HEK293T (cell line): ENCODE measurements at regions not wholly inside any gene's neighbourhood (a gene's known extent, or its start where the extent isn't known, plus 50 kb on each side); places are given as distances from the start of the nearest gene placed in this dataset.

Experiments used
- CTCF ChIA-PET: fragments of 350-600 bp; formaldehyde crosslinking; extraction: SDS; loops from one replicate; lab custom pipeline; 2021; ENCODE audit warnings: antibody characterized with exemption, inconsistent platforms; lab: Yijun Ruan, JAX
- POLR2A ChIA-PET: fragments of 350-600 bp; formaldehyde crosslinking; extraction: SDS; loops from one replicate; lab custom pipeline; 2020; ENCODE audit warnings: antibody characterized with exemption, inconsistent platforms; lab: Yijun Ruan, JAX
- DNase-seq: peaks from one replicate; pipeline ENCODE4 v3.0.0; 2012; ENCODE audit warnings: mixed read lengths; ENCODE audit errors: extremely low spot score
- ARNT ChIP-seq: fragments of 450-650 bp; IDR thresholded peaks from 2 replicates; pipeline ENCODE4 v1.6.1; 2017; ENCODE audit warnings: mild to moderate bottlenecking
- BHLHE40 ChIP-seq: fragments of 450-650 bp; IDR thresholded peaks from 2 replicates; pipeline ENCODE4 v1.6.1; 2016; ENCODE audit warnings: mild to moderate bottlenecking, moderate library complexity, borderline replicate concordance
- CTBP1 ChIP-seq: fragments of 450-650 bp; IDR thresholded peaks from 2 replicates; pipeline ENCODE4 v1.6.1; 2016; ENCODE audit warnings: borderline replicate concordance
- ELF4 ChIP-seq: fragments of 450-650 bp; IDR thresholded peaks from 2 replicates; pipeline ENCODE4 v1.6.1; 2017; ENCODE audit warnings: antibody characterized with exemption
- FOXA1 ChIP-seq: fragments of 450-650 bp; IDR thresholded peaks from 2 replicates; pipeline ENCODE4 v1.6.1; 2016; ENCODE audit warnings: mild to moderate bottlenecking
- FOXK2 ChIP-seq: fragments of 450-650 bp; IDR thresholded peaks from 2 replicates; pipeline ENCODE4 v1.6.1; 2016; ENCODE audit warnings: mild to moderate bottlenecking
- FOXM1 ChIP-seq: fragments of 450-650 bp; IDR thresholded peaks from 2 replicates; pipeline ENCODE4 v1.6.1; 2017; ENCODE audit warnings: mild to moderate bottlenecking, borderline replicate concordance
- HDGF ChIP-seq: fragments of 450-650 bp; IDR thresholded peaks from 2 replicates; pipeline ENCODE4 v1.6.1; 2017; ENCODE audit warnings: antibody characterized with exemption, borderline replicate concordance
- L3MBTL2 ChIP-seq: fragments of 450-650 bp; conservative IDR thresholded peaks from 2 replicates; pipeline ENCODE4 v1.6.1; 2016; ENCODE audit warnings: mild to moderate bottlenecking
- LEF1 ChIP-seq: fragments of 450-650 bp; IDR thresholded peaks from 2 replicates; pipeline ENCODE4 v1.6.1; 2017; ENCODE audit warnings: mild to moderate bottlenecking, borderline replicate concordance
- NFRKB ChIP-seq: fragments of 450-650 bp; IDR thresholded peaks from 2 replicates; pipeline ENCODE4 v1.6.1; 2016; ENCODE audit warnings: mild to moderate bottlenecking, moderate library complexity
- SP1 ChIP-seq: fragments of 450-650 bp; IDR thresholded peaks from 2 replicates; pipeline ENCODE4 v1.6.1; 2017
- SUZ12 ChIP-seq: fragments of 450-650 bp; IDR thresholded peaks from 2 replicates; pipeline ENCODE4 v1.6.1; 2016; ENCODE audit warnings: mild to moderate bottlenecking
- TARDBP ChIP-seq: fragments of 450-650 bp; IDR thresholded peaks from 2 replicates; pipeline ENCODE4 v1.6.1; 2016
- ZNF384 ChIP-seq: fragments of 450-650 bp; IDR thresholded peaks from 2 replicates; pipeline ENCODE4 v1.6.1; 2016
- TF ChIP-seq, protein P1 (sequence below): fragments of 450-650 bp; IDR thresholded peaks from 2 replicates; pipeline ENCODE4 v1.6.1; 2016

DNA sequence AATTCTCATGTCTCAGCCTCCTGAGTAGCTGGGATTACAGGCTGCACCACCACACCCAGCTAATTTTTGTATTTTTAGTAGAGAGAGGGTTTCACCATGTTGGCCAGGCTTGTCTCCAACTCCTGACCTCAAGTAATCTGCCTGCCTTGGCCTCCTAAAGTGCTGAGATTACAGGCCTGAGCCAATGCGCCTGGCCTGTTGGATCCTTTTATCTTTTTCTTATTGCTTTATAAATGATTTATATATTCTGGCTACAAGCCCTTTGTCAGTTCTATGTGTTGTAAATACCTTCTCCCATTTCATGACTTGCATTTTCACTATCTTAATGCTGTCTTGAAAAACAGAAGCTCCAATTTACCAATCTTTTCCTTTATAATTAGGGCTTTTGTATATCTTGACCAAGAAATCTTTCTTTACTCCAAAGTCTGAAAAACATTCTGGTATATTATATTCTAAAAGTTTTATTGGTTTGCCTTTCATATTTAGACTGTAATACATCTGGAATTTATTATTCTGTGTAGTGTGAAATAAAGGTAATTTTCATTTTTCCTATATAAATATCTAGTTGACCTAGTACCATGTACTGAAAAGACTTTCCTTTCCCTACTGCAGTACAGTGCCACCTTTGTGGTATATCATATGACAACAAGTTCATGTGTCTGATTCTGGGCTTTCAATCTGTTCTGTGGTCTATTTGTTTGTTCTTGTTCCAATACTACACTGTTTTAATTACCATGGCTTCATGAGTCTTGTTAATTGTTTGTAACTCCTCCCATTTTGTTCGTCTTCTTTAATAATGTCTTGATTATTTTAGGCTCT is 52.9 kb upstream of the RNU6-1 start:
- CTCF ChIA-PET, result interaction anchor here (0.5 kb wide), 1 partner anchor 260 kb away, joined by 5 read pairs; no protein-coding TSS in a partner anchor
- POLR2A ChIA-PET, result no interaction called here
- no peak for DNase-seq
- TF ChIP-seq SP1 (no peak), CTBP1 (no peak), SUZ12 (no peak)
- TF ChIP-seq, protein P1, sequence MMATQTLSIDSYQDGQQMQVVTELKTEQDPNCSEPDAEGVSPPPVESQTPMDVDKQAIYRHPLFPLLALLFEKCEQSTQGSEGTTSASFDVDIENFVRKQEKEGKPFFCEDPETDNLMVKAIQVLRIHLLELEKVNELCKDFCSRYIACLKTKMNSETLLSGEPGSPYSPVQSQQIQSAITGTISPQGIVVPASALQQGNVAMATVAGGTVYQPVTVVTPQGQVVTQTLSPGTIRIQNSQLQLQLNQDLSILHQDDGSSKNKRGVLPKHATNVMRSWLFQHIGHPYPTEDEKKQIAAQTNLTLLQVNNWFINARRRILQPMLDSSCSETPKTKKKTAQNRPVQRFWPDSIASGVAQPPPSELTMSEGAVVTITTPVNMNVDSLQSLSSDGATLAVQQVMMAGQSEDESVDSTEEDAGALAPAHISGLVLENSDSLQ, result no peak

DNA sequence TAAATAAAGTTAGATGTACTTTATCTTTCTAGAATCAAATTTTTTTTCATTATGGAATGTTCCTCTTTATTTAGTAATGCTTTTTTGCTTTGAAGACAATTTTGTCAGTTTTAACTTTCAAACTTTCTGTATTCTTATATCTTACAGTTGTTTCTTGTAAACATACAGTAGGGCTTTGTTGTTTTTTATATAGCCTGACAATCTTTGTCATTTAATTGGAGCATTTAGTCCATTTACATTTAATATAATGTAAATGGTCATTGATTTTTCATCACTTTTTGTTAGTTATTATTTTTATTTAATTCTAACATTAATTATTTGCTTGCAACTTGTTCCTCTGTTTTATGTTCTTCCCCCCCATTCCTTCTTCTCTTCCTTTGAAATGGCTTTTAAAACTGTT is 55.4 kb upstream of the RNU6-1 start:
- ChIA-PET CTCF (no interaction called here), POLR2A (no interaction called here)
- TF ChIP-seq TARDBP (no peak), ELF4 (no peak), ZNF384 (no peak), SUZ12 (no peak)
- DNase-seq, result no peak

DNA sequence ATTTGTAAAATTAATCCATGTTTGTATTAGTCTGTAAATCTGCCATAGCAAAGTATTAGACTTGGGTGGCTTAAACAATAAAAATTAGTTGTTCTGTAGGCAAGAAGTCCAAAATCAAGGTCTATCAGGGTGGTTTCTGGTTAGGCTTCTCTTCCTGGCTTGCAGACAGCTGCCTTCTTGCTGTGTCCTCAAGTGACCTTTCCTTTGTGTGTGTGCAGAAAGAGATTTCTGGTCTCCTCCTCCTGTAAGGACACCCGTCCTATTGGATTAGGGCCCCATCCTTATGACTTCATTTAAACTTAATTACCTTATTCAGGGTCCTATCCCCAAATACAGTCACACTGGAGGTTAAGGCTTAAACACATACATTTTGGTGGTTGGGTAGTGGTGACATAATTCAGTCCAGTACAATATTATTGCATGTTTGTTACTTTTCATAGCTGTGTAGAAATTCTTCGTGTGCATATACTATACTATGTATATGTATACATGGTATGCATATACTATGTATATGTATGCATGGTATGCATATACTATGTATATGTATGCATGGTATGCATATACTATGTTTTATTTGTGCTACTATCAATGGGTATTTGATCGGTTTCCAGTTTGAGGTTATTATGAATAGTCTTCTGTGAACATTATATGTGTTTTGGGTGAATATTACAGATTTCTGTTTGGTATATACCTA is 57.9 kb upstream of the RNU6-1 start:
- POLR2A ChIA-PET, result no interaction called here
- TF ChIP-seq SP1 (no peak), ZNF384 (no peak), SUZ12 (no peak), CTBP1 (no peak), FOXA1 (no peak), L3MBTL2 (no peak), ELF4 (no peak), HDGF (no peak)
- TF ChIP-seq, protein P1, result no peak
- DNase-seq, result no peak
- CTCF ChIA-PET, result no interaction called here

DNA sequence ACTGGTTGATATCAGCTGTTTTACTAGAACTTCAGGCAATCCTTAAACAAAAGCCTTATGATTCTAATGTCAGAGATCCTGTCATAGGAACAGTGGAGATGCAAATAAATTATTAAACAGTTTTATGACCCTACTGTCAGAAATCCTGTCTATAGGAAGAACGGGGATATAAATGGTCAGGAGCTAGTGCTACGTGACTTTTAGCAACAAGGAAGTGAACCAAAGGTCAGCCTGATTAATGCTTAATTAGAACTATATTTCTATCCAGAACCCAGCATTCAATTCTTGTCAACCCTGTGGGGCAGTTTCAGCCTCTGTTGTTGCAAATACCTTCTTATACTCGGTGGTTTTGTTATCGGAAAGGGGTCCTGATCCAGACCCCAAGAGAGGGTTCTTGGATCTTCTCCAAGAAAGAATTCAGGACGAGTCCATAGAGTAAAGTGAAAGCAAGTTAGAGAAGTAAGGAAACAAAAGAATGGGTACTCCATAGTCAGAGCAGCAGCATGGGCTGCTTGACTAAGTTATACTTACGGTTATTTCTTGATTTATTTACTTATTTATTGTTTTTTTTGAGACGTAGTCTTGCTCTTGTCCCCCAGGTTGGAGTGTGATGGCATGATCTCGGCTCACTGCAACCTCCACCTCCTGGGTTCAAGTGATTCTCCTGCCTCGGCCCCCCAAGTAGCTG is 59.9 kb upstream of the RNU6-1 start:
- no peak for DNase-seq
- CTCF ChIA-PET, result no interaction called here
- POLR2A ChIA-PET, result no interaction called here
- no peak for TF ChIP-seq CTBP1
- TF ChIP-seq, protein P1, result no peak
- TF ChIP-seq FOXK2, result no peak
- no peak for TF ChIP-seq ELF4
- no peak for TF ChIP-seq BHLHE40
- no peak for TF ChIP-seq LEF1
- TF ChIP-seq NFRKB, result no peak
- no peak for TF ChIP-seq FOXM1

DNA sequence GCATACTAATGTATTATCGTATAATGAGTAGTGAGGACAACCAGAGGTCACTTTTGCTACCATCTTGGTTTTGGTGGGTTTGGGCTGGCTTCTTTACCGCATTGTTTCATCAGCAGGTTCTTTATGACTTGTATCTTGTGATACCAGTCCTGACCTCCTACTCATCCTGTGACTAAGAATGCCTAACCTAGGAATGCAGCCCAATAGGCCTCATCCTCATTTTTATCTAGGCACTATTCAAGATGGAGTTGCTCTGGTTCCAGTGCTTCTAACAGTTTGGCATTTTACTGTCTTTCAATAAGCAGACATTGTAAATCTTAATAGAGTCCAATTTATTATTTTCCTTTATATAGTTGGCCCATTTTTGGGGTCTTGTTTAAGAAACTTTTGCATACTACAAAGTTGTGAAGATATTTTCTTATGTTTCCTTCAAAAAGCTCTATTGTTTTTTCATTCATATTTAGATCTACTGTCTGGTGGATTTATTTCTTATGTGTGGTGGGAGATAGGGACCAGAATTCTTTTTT is 60.8 kb upstream of the RNU6-1 start:
- ChIA-PET POLR2A (no interaction called here), CTCF (no interaction called here)
- DNase-seq, result no peak
- TF ChIP-seq FOXA1, result no peak
- no peak for TF ChIP-seq ARNT
- TF ChIP-seq FOXK2, result no peak
- no peak for TF ChIP-seq LEF1
- no peak for TF ChIP-seq L3MBTL2
- TF ChIP-seq NFRKB, result no peak
- TF ChIP-seq, protein P1, result no peak

DNA sequence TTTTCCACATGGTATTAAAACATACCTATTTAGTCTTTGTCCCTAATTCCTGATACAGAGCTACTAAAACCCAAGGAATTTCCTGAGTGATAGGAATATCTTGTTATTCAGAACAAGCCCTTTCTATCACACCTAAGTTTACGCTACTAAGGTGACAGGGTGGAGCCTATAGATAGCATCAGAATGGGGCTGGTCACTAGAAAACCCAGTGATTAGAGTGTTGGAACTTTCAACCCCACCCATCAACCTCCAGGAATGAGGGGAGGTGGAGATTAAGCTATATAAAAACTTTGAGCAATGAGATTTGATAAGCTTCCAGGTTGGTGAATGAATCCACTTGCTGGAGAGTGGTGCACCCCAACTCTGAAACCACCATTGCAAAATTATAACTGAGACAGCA is 62.1 kb upstream of the RNU6-1 start:
- CTCF ChIA-PET, result no interaction called here
- no peak for DNase-seq
- POLR2A ChIA-PET, result no interaction called here
- no peak for TF ChIP-seq CTBP1
- no peak for TF ChIP-seq FOXK2
- TF ChIP-seq NFRKB, result no peak
- no peak for TF ChIP-seq ELF4
- TF ChIP-seq LEF1, result no peak
- no peak for TF ChIP-seq SP1
- TF ChIP-seq FOXM1, result no peak
- no peak for TF ChIP-seq ARNT
- no peak for TF ChIP-seq BHLHE40
- TF ChIP-seq SUZ12, result no peak
- no peak for TF ChIP-seq HDGF
- TF ChIP-seq TARDBP, result no peak
